H1 (cell line): ENCODE measurements at regions not wholly inside any gene's neighbourhood (a gene's known extent, or its start where the extent isn't known, plus 50 kb on each side); places are given as distances from the start of the nearest gene placed in this dataset.

Experiments
- CTCF ChIA-PET: fragments of 300-600 bp; sonication (Branson Sonifier 250); formaldehyde crosslinking; loops from one replicate; lab custom pipeline; 2021; ENCODE audit not compliant: partially characterized antibody; lab: Charles Lee
- POLR2A ChIA-PET: fragments of 300-600 bp; sonication (Branson Sonifier 250); formaldehyde crosslinking; loops from one replicate; lab custom pipeline; 2021; ENCODE audit warnings: inconsistent platforms; ENCODE audit not compliant: partially characterized antibody; lab: Charles Lee
- DNase-seq, 2 experiments: peaks; one replicate each; pipeline versions ENCODE4 v3.0.0 to v3.0.0-alpha.2; 2010 to 2022; ENCODE audit warnings: low spot score in 2 of 2, low read depth in 1 of 2, mixed read lengths in 1 of 2
- FAIRE-seq: peaks from 2 replicates; lab custom pipeline; 2011; peaks lifted over from hg19 to GRCh38; lab: Jason Lieb, UNC
- H2AFZ ChIP-seq: 2 replicates; pipeline ENCODE4 v1.8.1; 2012; ENCODE audit warnings: low read length, inconsistent platforms
- H2AK5ac ChIP-seq: 2 replicates; pipeline ENCODE4 v1.6.1; 2013; ENCODE audit warnings: low read depth, low read length
- H2BK120ac ChIP-seq: replicated peaks from 2 replicates; pipeline ENCODE3; 2013; ENCODE audit warnings: low read depth, low read length, inconsistent platforms
- H2BK12ac ChIP-seq: 2 replicates; pipeline ENCODE4 v1.6.1; 2013; ENCODE audit warnings: low read depth, low read length
- H2BK15ac ChIP-seq: 2 replicates; pipeline ENCODE4 v1.6.1; 2013; ENCODE audit warnings: low read length
- H2BK20ac ChIP-seq: 2 replicates; pipeline ENCODE4 v1.6.1; 2013; ENCODE audit warnings: low read length
- H2BK5ac ChIP-seq: 2 replicates; pipeline ENCODE4 v1.6.1; 2013; ENCODE audit warnings: low read depth, low read length
- H3K14ac ChIP-seq: 2 replicates; pipeline ENCODE4 v1.6.1; 2013; ENCODE audit warnings: inconsistent platforms; ENCODE audit not compliant: insufficient read length
- H3K18ac ChIP-seq: 2 replicates; pipeline ENCODE4 v1.6.1; 2013; ENCODE audit warnings: low read length; ENCODE audit errors: extremely low read depth
- H3K23ac ChIP-seq: 2 replicates; pipeline ENCODE4 v1.6.1; 2013; ENCODE audit warnings: inconsistent platforms; ENCODE audit not compliant: insufficient read length
- H3K23me2 ChIP-seq: 2 replicates; pipeline ENCODE4 v1.6.1; 2013; ENCODE audit warnings: low read depth, low read length
- H3K27ac ChIP-seq: 2 replicates; pipeline ENCODE4 v1.6.1; 2011; ENCODE audit warnings: low read depth, low read length, inconsistent platforms
- H3K27me3 ChIP-seq, 4 experiments: replicated peaks in 1 of 4; 1 replicate in 1 of 4; 2 replicates in 3 of 4; pipeline versions ENCODE4 v1.6.1 to v1.8.1; 2011 to 2013; ENCODE audit warnings: low read length in 3 of 4, mild to moderate bottlenecking in 3 of 4, inconsistent platforms in 2 of 4, mixed read lengths in 2 of 4, moderate library complexity in 1 of 4; ENCODE audit not compliant: control insufficient read depth in 3 of 4, insufficient read depth in 3 of 4; ENCODE audit errors: extremely low read depth in 1 of 4
- H3K36me3 ChIP-seq, 4 experiments: 2 replicates each; pipeline versions ENCODE4 v1.6.1 to v1.8.1; 2011 to 2013; ENCODE audit warnings: mild to moderate bottlenecking in 4 of 4, low read length in 3 of 4, moderate library complexity in 2 of 4, control low read depth in 1 of 4, inconsistent platforms in 1 of 4; ENCODE audit not compliant: insufficient read depth in 4 of 4, control insufficient read depth in 2 of 4
- H3K4ac ChIP-seq: replicated peaks from 2 replicates; pipeline ENCODE3; 2013; ENCODE audit warnings: low read length, low read depth, mixed read lengths, inconsistent platforms; ENCODE audit not compliant: insufficient read length
- H3K4me1 ChIP-seq, 4 experiments: replicated peaks in 1 of 4; 1 replicate in 1 of 4; 2 replicates in 3 of 4; pipeline versions ENCODE4 v1.6.1 to v1.8.1; 2011 to 2013; ENCODE audit warnings: low read length in 3 of 4, inconsistent platforms in 2 of 4, mixed read lengths in 1 of 4; ENCODE audit not compliant: insufficient read depth in 4 of 4, control insufficient read depth in 3 of 4
- H3K4me2 ChIP-seq, 2 experiments: 2 replicates each; pipeline versions ENCODE4 v1.6.1 to v1.8.1; 2011 to 2013; ENCODE audit warnings: low read depth in 2 of 2, low read length in 2 of 2, control low read depth in 1 of 2, inconsistent platforms in 1 of 2, mild to moderate bottlenecking in 1 of 2; ENCODE audit not compliant: insufficient read depth in 1 of 2
- H3K4me3 ChIP-seq, 4 experiments: fragments of 200-600, 300-600 bp in 1 of 4; sonication (generic), shearing (Covaris generic), sonication (Bioruptor Twin) in 1 of 4; 2 replicates each; pipeline versions ENCODE4 v1.5.1 to v1.8.1; 2011 to 2016; ENCODE audit warnings: low read length in 4 of 4, low read depth in 3 of 4, control low read depth in 2 of 4, inconsistent platforms in 2 of 4, mild to moderate bottlenecking in 2 of 4, mixed read lengths in 1 of 4, moderate library complexity in 1 of 4; ENCODE audit not compliant: insufficient read depth in 2 of 4; ENCODE audit errors: extremely low read depth in 1 of 4
- H3K56ac ChIP-seq: replicated peaks from 2 replicates; pipeline ENCODE3; 2013; ENCODE audit warnings: low read depth, mild to moderate bottlenecking, mixed read lengths, low read length, inconsistent platforms; ENCODE audit not compliant: insufficient read length
- H3K79me1 ChIP-seq: 2 replicates; pipeline ENCODE4 v1.6.1; 2013; ENCODE audit warnings: low read depth, low read length, control low read depth
- H3K79me2 ChIP-seq, 2 experiments: 2 replicates each; pipeline versions ENCODE4 v1.6.1 to v1.8.1; 2012 to 2013; ENCODE audit warnings: low read length in 2 of 2, mild to moderate bottlenecking in 2 of 2, inconsistent platforms in 1 of 2; ENCODE audit not compliant: insufficient read depth in 2 of 2, control insufficient read depth in 1 of 2
- H3K9ac ChIP-seq, 4 experiments: replicated peaks in 1 of 4; 1 replicate in 1 of 4; 2 replicates in 3 of 4; pipeline versions ENCODE4 v1.6.1 to v1.8.1; 2011 to 2013; ENCODE audit warnings: low read depth in 3 of 4, low read length in 3 of 4, control low read depth in 2 of 4, mild to moderate bottlenecking in 2 of 4, moderate library complexity in 2 of 4, inconsistent platforms in 1 of 4; ENCODE audit errors: extremely low read depth in 1 of 4
- H3K9me3 ChIP-seq, 2 experiments: 2 replicates each; pipeline versions ENCODE4 v1.6.1 to v1.8.1; 2012 to 2013; ENCODE audit warnings: mild to moderate bottlenecking in 2 of 2, moderate library complexity in 2 of 2, control low read depth in 1 of 2, inconsistent platforms in 1 of 2, low read depth in 1 of 2, low read length in 1 of 2, mixed read lengths in 1 of 2; ENCODE audit not compliant: insufficient read depth in 2 of 2
- H4K20me1 ChIP-seq, 2 experiments: replicated peaks in 1 of 2; 2 replicates each; pipeline versions ENCODE3 to v1.8.1; 2011 to 2013; ENCODE audit warnings: inconsistent platforms in 2 of 2, low read length in 2 of 2, mild to moderate bottlenecking in 1 of 2; ENCODE audit not compliant: insufficient read depth in 2 of 2, control insufficient read depth in 1 of 2
- H4K5ac ChIP-seq: 2 replicates; pipeline ENCODE4 v1.6.1; 2013; ENCODE audit warnings: low read length, low read depth, mixed read lengths, inconsistent platforms; ENCODE audit not compliant: insufficient read length
- H4K8ac ChIP-seq: 2 replicates; pipeline ENCODE4 v1.8.0; 2013; ENCODE audit warnings: mild to moderate bottlenecking, moderate library complexity, low read length, inconsistent platforms; ENCODE audit not compliant: insufficient read depth; ENCODE audit errors: extremely low read depth
- H4K91ac ChIP-seq: replicated peaks from 2 replicates; pipeline ENCODE3; 2013; ENCODE audit warnings: low read length, mixed read lengths, inconsistent platforms; ENCODE audit not compliant: insufficient read length
- EP300 ChIP-seq, 2 experiments: IDR thresholded peaks; 1 replicate in 1 of 2; 2 replicates in 1 of 2; pipeline ENCODE4 v1.6.1; 2011 to 2012; ENCODE audit warnings: low read depth in 2 of 2, low read length in 2 of 2, mild to moderate bottlenecking in 2 of 2, borderline replicate concordance in 1 of 2, inconsistent platforms in 1 of 2, moderate library complexity in 1 of 2
- EZH2 ChIP-seq: fragments of 200-600 bp; sonication (generic); IDR thresholded peaks from 2 replicates; pipeline ENCODE4 v1.7.1; 2012; ENCODE audit warnings: low read depth, mild to moderate bottlenecking, moderate library complexity, low read length, inconsistent platforms; ENCODE audit not compliant: severe bottlenecking
- SRF ChIP-seq: IDR thresholded peaks from 2 replicates; pipeline ENCODE4 v1.6.1; 2011; ENCODE audit warnings: mild to moderate bottlenecking, low read depth, low read length, moderate library complexity
- YY1 ChIP-seq: IDR thresholded peaks from 2 replicates; pipeline ENCODE4 v1.6.1; 2011; ENCODE audit warnings: low read depth, mild to moderate bottlenecking, low read length
- ZNF274 ChIP-seq: IDR thresholded peaks from 2 replicates; pipeline ENCODE4 v1.7.0; 2012; ENCODE audit warnings: low read length, borderline replicate concordance; ENCODE audit errors: extremely low read depth
- WGBS, 2 experiments: shearing (Covaris generic) in 1 of 2; methylation state at CpG; one replicate each; pipeline versions ENCODE4 v1.1.6 to v1.1.7; 2013 to 2015; ENCODE audit warnings: low lambda C conversion rate in 2 of 2, mixed read lengths in 2 of 2, inconsistent platforms in 1 of 2, low coverage in 1 of 2, missing lambda C conversion rate in 1 of 2; ENCODE audit not compliant: insufficient replicate concordance in 2 of 2, insufficient coverage in 1 of 2, insufficient read length in 1 of 2; ENCODE audit errors: extremely low coverage in 1 of 2, missing lambda C conversion rate in 1 of 2; 5-methylcytosine and 5-hydroxymethylcytosine counted together
- TF ChIP-seq, protein P1 (sequence below): IDR thresholded peaks from 2 replicates; pipeline ENCODE4 v1.6.1; 2012; ENCODE audit warnings: low read length, inconsistent platforms

DNA sequence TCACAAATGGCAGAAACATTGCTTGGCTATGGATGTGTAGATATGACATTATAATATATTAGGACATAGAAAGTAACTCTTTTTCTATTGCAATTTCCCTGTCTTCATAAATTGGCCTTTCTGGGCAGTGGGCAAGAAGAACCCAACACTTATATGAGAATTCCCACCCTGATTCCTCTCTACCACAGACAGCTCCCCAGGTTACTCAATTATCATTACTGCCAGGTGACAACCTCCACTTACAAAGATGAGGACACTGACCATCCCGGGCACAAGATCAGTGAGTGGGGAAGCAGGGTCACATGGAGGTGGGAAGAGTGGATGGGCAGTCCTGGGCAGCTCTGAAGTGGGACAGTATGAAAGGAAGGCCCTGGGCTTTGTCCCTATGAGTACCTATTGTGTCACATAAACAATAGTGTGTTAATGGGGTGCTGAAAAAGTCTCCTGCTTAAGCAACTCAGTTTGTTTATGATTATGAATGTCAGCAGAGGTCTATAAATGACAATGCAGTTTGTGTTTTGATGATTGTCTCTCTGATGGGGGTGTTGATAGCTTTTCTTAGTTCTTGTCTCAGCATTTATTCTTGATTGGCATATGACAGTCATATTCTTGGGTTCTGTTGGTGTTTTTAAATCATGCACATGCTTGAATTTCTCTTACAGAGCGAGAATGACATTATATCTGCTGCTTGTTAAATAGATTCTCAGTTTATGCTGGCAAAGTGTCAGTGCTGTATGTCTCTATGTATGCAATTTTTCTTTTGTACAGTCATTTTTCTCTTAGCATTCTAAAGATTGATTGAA lies 99.9 kb downstream of the SLIT2 start:
- Histone ChIP-seq H3K23ac (no peak overlapping the region), H3K56ac (no peak overlapping the region), H4K8ac (no peak overlapping the region), H3K4ac (no peak overlapping the region), H4K91ac (no peak overlapping the region), H3K4me1 (peaks cover 0 to 3% (median 2%) of the 10 kb centered on the region in 4 experiments; a peak in 4 of 7 replicates), H4K20me1 (no peaks in the 10 kb centered on the region), H2BK12ac (no peak overlapping the region), H2AK5ac (no peak overlapping the region), H3K14ac (no peak overlapping the region), H2BK120ac (no peak overlapping the region), H3K9me3 (no peaks in the 10 kb centered on the region), H3K79me2 (no peaks in the 10 kb centered on the region), H3K4me2 (no peak overlapping the region), H3K23me2 (no peaks in the 10 kb centered on the region), H4K5ac (no peak overlapping the region), H2BK5ac (no peak overlapping the region), H3K27ac (no peak overlapping the region), H2BK15ac (no peak overlapping the region), H2AFZ (no peak overlapping the region), H3K4me3 (no peak overlapping the region), H3K79me1 (no peaks in the 10 kb centered on the region), H2BK20ac (no peak overlapping the region), H3K27me3 (no peaks in the 10 kb centered on the region), H3K9ac (no peak overlapping the region), H3K36me3 (no peaks in the 10 kb centered on the region), H3K18ac (no peak overlapping the region)
- DNase-seq (no peak), FAIRE-seq (no peak)
- CTCF ChIA-PET = no interaction called here
- no peak for TF ChIP-seq SRF
- no peak for TF ChIP-seq EP300 (IDR thresholded peaks at IDR 0.05; ENCODE audit: borderline replicate concordance in 1 of 2, low read depth in 2 of 2, low read length in 2 of 2)
- TF ChIP-seq EZH2 = no peak
- TF ChIP-seq ZNF274 = no peak
- TF ChIP-seq, protein P1, sequence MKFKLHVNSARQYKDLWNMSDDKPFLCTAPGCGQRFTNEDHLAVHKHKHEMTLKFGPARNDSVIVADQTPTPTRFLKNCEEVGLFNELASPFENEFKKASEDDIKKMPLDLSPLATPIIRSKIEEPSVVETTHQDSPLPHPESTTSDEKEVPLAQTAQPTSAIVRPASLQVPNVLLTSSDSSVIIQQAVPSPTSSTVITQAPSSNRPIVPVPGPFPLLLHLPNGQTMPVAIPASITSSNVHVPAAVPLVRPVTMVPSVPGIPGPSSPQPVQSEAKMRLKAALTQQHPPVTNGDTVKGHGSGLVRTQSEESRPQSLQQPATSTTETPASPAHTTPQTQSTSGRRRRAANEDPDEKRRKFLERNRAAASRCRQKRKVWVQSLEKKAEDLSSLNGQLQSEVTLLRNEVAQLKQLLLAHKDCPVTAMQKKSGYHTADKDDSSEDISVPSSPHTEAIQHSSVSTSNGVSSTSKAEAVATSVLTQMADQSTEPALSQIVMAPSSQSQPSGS = no peak
- TF ChIP-seq YY1 = no peak
- POLR2A ChIA-PET = no interaction called here
- WGBS, 2 experiments = 92% methylated on average over 2 of the region's 2 CpGs; no CpG with 5 or more reads in 1 of the 2 experiments
